Coronary artery (tissue), 2 donors: ENCODE measurements at regions not wholly inside any gene's neighbourhood (a gene's known extent, or its start where the extent isn't known, plus 50 kb on each side); places are given as distances from the start of the nearest gene placed in this dataset.
"Not testable (repeated sequence)": the region's sequence is repeated elsewhere in the genome, so short reads cannot be mapped to it uniquely, and the experiment has no call there.

Source experiments
- DNase-seq: peaks from one replicate; pipeline ENCODE4 v3.0.0-alpha.2; 2017; ENCODE audit warnings: low spot score
- H3K27ac ChIP-seq, 2 donors: fragments of 200-600 bp; sonication (generic); one replicate each; pipeline ENCODE4 v1.5.1; 2016 to 2019
- H3K4me3 ChIP-seq: fragments of 200-600 bp; sonication (generic); 2 replicates; pipeline ENCODE4 v1.5.1; 2016; ENCODE audit warnings: mild to moderate bottlenecking, moderate library complexity
- CTCF ChIP-seq: fragments of 200-600 bp; sonication (generic); IDR thresholded peaks from one replicate; pipeline ENCODE4 v1.5.1; 2019; ENCODE audit warnings: antibody characterized with exemption

GRCh38 chr16:65576631-65577030, 454.8 kb upstream of the CDH11 start:
- DNase-seq, result no peak
- TF ChIP-seq CTCF, result no peak

GRCh38 chr16:65576139-65576538, 454.3 kb upstream of the CDH11 start:
- no peak for TF ChIP-seq CTCF
- DNase-seq, result no peak
- no peak overlapping the region for H3K27ac ChIP-seq
- H3K4me3 ChIP-seq, result no peak overlapping the region

More at GRCh38 chr16:65576631-65577030, 454.8 kb upstream of the CDH11 start:
- Histone ChIP-seq H3K27ac (no peak overlapping the region), H3K4me3 (no peak overlapping the region)

GRCh38 chr16:65574326-65574966, 452.6 kb upstream of the CDH11 start:
- Histone ChIP-seq H3K4me3 (no peak overlapping the region), H3K27ac (no peak overlapping the region)
- DNase-seq, result no peak
- no peak for TF ChIP-seq CTCF

- Histone ChIP-seq H3K4me3 (no peak overlapping the region), H3K27ac (no peak overlapping the region)
- TF ChIP-seq CTCF, result no peak
- no peak for DNase-seq
Observed at GRCh38 chr16:65572156-65572555, 450.3 kb upstream of the CDH11 start.

GRCh38 chr16:65570261-65570660, 448.4 kb upstream of the CDH11 start:
- TF ChIP-seq CTCF, result no peak
- no peak for DNase-seq
- Histone ChIP-seq H3K27ac (no peak overlapping the region), H3K4me3 (no peak overlapping the region)

GRCh38 chr16:65559846-65560245, 438.0 kb upstream of the CDH11 start:
- no peak for TF ChIP-seq CTCF
- DNase-seq, result no peak
- Histone ChIP-seq H3K4me3 (no peak overlapping the region), H3K27ac (no peak overlapping the region)

- not testable (repeated sequence) for DNase-seq, H3K4me3 ChIP-seq
- H3K27ac ChIP-seq, result peak overlapping the region in 1 of 2 donors; percentile 3
Observed at GRCh38 chr16:65549689-65550088, 427.8 kb upstream of the CDH11 start.
